ENCODE measurements at regions not wholly inside any gene's neighbourhood (a gene's known extent, or its start where the extent isn't known, plus 50 kb on each side); places are given as distances from the start of the nearest gene placed in this dataset.

DNA sequence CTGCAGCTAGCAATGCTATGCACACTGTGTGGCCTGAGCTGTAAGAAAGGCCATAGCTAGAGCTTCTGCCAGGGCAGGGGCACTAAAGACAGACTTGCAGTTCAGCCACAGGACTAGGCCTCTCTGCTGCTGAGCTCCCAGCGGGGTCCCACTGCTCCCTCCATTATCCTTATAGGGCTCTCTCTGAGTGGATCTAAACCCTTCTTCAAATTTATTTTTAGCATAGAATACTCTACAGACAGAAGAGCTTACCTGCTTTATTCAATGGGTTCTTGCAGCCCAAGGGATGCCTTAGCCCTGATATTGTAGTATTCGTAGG lies 100.9 kb upstream of the MLN start:
- no peak overlapping the region for H3K4me3 ChIP-seq (ENCODE audit: low read depth, low read length)
- H3K4me1 ChIP-seq (ENCODE audit: control insufficient read depth, insufficient read depth, low read length): peaks cover 12% of the 10 kb centered on the region; the same call in 1 of the 2 replicates
- no peaks in the 10 kb centered on the region for H3K9me3 ChIP-seq (ENCODE audit: control insufficient read depth, insufficient read depth, low read depth, low read length)
- no peak overlapping the region for H3K9ac ChIP-seq (ENCODE audit: low read length)
- no peak overlapping the region for H3K27ac ChIP-seq (ENCODE audit: low read depth, low read length)
- H3K36me3 ChIP-seq (ENCODE audit: control insufficient read depth, insufficient read depth, low read length): no peaks in the 10 kb centered on the region
- H3K27me3 ChIP-seq (ENCODE audit: control insufficient read depth, insufficient read depth, low read length): no peaks in the 10 kb centered on the region

DNA sequence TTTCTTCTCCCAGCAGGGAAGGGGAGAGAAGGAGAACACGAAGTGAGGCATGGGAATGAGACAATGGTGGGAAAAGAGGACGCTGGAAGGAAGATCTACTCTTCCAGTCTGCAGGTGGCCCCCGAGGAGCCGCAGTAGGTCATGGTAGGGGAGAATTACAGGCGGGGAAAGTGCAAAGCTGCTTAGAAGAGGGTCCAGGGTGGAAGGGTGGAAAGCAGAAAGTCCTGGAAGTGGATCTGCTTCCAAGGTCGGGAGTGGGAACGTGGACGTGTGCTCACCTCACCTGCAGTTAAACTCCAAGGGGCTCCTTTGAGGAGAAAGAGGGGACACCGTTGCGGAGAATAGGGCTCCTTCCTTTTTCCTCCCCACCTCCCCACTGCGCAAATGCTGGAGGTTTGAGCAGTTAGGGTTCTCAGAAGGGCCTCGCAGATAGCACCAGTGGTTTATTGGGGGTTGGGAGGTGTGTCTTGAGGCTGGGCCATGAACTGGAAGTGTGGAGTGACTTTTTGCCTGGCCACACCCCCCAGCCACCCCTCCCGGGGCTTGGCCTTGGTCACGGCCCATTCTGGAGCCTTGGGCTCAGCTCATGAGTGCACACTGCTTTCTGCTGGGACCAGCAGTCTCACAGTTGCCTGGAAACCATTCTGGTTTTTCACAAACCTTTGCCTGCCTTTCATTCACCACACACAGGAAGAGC lies 100.4 kb upstream of the MLN start:
- Histone ChIP-seq H3K4me3 (ENCODE audit: low read depth, low read length) (no peak overlapping the region), H3K9me3 (ENCODE audit: control insufficient read depth, insufficient read depth, low read depth, low read length) (no peaks in the 10 kb centered on the region), H3K4me1 (ENCODE audit: control insufficient read depth, insufficient read depth, low read length) (peaks cover 12% of the 10 kb centered on the region; the same call in 1 of the 2 replicates), H3K27me3 (ENCODE audit: control insufficient read depth, insufficient read depth, low read length) (no peaks in the 10 kb centered on the region), H3K27ac (ENCODE audit: low read depth, low read length) (no peak overlapping the region), H3K9ac (ENCODE audit: low read length) (no peak overlapping the region), H3K36me3 (ENCODE audit: control insufficient read depth, insufficient read depth, low read length) (no peaks in the 10 kb centered on the region)

DNA sequence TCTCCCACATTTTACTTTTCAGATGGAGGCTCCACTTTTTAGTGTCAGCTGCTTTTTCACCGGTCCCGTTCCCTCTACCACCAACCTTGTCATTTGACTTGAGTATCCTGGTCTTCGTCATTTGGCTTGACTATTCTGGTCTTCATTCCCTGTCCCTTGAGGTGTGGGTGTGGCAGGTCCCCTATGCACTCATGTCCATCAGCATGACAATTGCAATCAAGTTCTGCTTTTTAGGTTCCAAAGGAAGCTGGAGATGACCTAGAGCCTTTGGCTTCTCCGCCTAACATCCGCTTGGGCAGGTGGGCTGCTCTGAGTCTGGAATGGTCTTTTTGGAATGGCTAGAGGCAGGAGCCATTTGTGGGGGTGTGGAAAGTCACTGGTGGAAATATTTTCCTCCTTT lies 99.8 kb upstream of the MLN start:
- no peak overlapping the region for H3K27ac ChIP-seq (ENCODE audit: low read depth, low read length)
- H3K9me3 ChIP-seq (ENCODE audit: control insufficient read depth, insufficient read depth, low read depth, low read length): no peaks in the 10 kb centered on the region
- H3K4me3 ChIP-seq (ENCODE audit: low read depth, low read length): no peak overlapping the region
- H3K4me1 ChIP-seq (ENCODE audit: control insufficient read depth, insufficient read depth, low read length): peaks cover 12% of the 10 kb centered on the region; the same call in 1 of the 2 replicates
- H3K9ac ChIP-seq (ENCODE audit: low read length): no peak overlapping the region
- no peaks in the 10 kb centered on the region for H3K36me3 ChIP-seq (ENCODE audit: control insufficient read depth, insufficient read depth, low read length)
- no peaks in the 10 kb centered on the region for H3K27me3 ChIP-seq (ENCODE audit: control insufficient read depth, insufficient read depth, low read length)

DNA sequence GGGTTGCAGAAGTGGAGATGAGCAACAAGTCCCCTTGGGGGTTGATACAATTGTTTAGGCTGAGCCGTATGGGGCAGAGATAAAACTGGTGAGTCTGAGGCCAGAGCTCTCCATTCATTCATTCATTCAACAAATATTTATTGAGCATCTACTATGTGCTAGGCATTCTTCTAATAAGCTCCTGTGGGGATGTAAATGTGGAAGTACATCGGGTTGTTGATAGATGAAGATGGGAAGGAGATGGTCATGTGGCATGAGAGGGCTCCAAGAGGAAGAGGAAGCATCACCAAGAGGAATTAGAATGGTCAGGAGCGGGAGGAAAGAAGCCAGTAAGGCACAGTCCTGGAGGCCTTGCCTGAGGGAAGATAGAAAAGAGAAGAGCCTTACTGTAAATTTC lies 98.7 kb upstream of the MLN start:
- H3K9ac ChIP-seq (ENCODE audit: low read length): no peak overlapping the region
- H3K27me3 ChIP-seq (ENCODE audit: control insufficient read depth, insufficient read depth, low read length): peaks cover 3% of the 10 kb centered on the region; the same call in 1 of the 2 replicates
- peaks cover 12% of the 10 kb centered on the region; the same call in 1 of the 2 replicates for H3K4me1 ChIP-seq (ENCODE audit: control insufficient read depth, insufficient read depth, low read length)
- H3K4me3 ChIP-seq (ENCODE audit: low read depth, low read length): no peak overlapping the region
- H3K27ac ChIP-seq (ENCODE audit: low read depth, low read length): no peak overlapping the region
- no peaks in the 10 kb centered on the region for H3K36me3 ChIP-seq (ENCODE audit: control insufficient read depth, insufficient read depth, low read length)
- H3K9me3 ChIP-seq (ENCODE audit: control insufficient read depth, insufficient read depth, low read depth, low read length): no peaks in the 10 kb centered on the region

DNA sequence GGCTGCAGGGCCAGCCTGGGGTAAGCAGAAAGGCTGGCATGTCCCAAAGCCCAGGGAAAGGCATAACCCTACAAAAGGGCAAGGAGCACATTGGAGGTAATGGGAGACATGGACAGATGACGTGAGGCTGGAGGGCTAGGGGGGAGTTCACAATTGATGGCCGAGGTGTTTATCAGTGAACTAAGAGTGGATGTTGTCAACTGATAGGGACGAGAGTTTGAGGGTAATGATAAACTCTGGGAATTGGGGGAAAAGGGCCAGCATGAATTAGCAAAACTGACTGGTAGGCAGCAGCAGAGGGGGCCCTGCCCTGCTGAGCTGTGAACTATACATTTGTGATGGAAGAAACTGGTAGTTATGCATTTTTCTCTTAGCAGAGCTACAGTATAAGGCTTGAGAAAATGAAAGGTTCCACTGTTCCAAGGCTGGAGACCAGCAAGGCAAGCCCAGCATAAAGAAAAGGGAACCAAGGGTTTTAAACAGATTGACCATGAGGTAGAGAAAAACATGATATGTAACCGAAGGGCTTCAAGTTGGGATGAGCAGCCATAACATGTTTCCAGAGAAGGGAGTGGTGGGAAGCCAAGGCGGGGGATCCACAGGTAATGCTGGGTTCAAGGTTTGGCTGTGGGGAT lies 98.1 kb upstream of the MLN start:
- no peak overlapping the region for H3K27ac ChIP-seq (ENCODE audit: low read depth, low read length)
- peaks cover 3% of the 10 kb centered on the region; the same call in 1 of the 2 replicates for H3K27me3 ChIP-seq (ENCODE audit: control insufficient read depth, insufficient read depth, low read length)
- peaks cover 12% of the 10 kb centered on the region; the same call in 1 of the 2 replicates for H3K4me1 ChIP-seq (ENCODE audit: control insufficient read depth, insufficient read depth, low read length)
- H3K4me3 ChIP-seq (ENCODE audit: low read depth, low read length): no peak overlapping the region
- no peak overlapping the region for H3K9ac ChIP-seq (ENCODE audit: low read length)
- H3K9me3 ChIP-seq (ENCODE audit: control insufficient read depth, insufficient read depth, low read depth, low read length): no peaks in the 10 kb centered on the region
- H3K36me3 ChIP-seq (ENCODE audit: control insufficient read depth, insufficient read depth, low read length): no peaks in the 10 kb centered on the region

DNA sequence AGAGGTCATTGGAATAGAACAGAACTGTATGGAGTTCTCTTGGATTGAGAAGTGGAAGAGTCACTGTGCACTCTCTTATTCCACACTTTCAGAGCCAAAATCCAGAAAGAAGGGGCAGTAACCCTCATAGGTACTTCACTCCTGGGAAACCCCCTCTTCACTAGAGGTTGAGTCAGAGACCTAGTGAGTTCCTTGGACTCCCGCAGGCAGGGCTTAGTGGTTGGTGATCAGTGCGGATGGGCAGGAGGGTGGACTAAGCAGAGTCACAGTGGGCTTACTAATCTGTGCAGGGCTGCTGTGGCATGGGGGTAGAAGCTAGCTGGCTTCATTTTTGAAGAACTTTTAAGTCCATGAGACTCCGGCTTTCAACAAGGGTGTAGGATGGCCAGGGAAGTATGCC lies 95.0 kb upstream of the MLN start:
- H3K36me3 ChIP-seq (ENCODE audit: control insufficient read depth, insufficient read depth, low read length): no peaks in the 10 kb centered on the region
- no peak overlapping the region for H3K4me3 ChIP-seq (ENCODE audit: low read depth, low read length)
- H3K4me1 ChIP-seq (ENCODE audit: control insufficient read depth, insufficient read depth, low read length): peaks cover 6% of the 10 kb centered on the region; the same call in 1 of the 2 replicates
- H3K27ac ChIP-seq (ENCODE audit: low read depth, low read length): no peak overlapping the region
- peaks cover 3% of the 10 kb centered on the region; the same call in 1 of the 2 replicates for H3K27me3 ChIP-seq (ENCODE audit: control insufficient read depth, insufficient read depth, low read length)
- H3K9me3 ChIP-seq (ENCODE audit: control insufficient read depth, insufficient read depth, low read depth, low read length): no peaks in the 10 kb centered on the region
- no peak overlapping the region for H3K9ac ChIP-seq (ENCODE audit: low read length)

DNA sequence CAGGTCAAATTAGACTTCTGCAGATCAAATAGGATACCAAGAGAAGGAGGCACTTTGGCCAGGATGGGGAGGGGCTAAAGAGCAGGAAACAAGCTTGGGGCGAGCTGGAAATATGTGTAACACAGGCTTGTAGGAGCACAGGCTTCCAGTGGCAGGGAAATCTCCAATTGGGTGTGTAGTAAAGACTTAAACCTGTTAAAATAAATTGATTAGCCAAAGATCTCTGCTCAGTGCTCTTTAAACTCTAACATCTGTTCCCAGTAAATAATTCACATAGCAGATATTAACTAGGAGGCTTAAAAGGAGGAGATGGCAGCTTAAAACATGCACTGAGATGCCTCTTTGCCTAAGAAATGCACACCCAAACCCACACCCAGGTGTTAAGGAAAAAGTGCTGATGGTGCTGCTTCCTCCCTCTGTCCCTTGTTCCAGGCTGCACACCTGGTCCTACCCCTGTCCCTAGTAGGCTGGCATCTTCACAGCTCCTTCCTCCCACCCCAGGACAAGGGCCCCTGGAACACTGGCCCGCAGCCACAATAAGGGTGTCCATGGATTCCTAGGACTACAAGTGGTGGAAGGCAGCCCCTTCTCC lies 93.5 kb upstream of the MLN start:
- no peak overlapping the region for H3K27ac ChIP-seq (ENCODE audit: low read depth, low read length)
- H3K4me3 ChIP-seq (ENCODE audit: low read depth, low read length): no peak overlapping the region
- H3K9ac ChIP-seq (ENCODE audit: low read length): no peak overlapping the region
- no peaks in the 10 kb centered on the region for H3K9me3 ChIP-seq (ENCODE audit: control insufficient read depth, insufficient read depth, low read depth, low read length)
- no peaks in the 10 kb centered on the region for H3K36me3 ChIP-seq (ENCODE audit: control insufficient read depth, insufficient read depth, low read length)
- H3K4me1 ChIP-seq (ENCODE audit: control insufficient read depth, insufficient read depth, low read length): peaks cover 4% of the 10 kb centered on the region; the same call in 1 of the 2 replicates
- H3K27me3 ChIP-seq (ENCODE audit: control insufficient read depth, insufficient read depth, low read length): peaks cover 3% of the 10 kb centered on the region; the same call in 1 of the 2 replicates

DNA sequence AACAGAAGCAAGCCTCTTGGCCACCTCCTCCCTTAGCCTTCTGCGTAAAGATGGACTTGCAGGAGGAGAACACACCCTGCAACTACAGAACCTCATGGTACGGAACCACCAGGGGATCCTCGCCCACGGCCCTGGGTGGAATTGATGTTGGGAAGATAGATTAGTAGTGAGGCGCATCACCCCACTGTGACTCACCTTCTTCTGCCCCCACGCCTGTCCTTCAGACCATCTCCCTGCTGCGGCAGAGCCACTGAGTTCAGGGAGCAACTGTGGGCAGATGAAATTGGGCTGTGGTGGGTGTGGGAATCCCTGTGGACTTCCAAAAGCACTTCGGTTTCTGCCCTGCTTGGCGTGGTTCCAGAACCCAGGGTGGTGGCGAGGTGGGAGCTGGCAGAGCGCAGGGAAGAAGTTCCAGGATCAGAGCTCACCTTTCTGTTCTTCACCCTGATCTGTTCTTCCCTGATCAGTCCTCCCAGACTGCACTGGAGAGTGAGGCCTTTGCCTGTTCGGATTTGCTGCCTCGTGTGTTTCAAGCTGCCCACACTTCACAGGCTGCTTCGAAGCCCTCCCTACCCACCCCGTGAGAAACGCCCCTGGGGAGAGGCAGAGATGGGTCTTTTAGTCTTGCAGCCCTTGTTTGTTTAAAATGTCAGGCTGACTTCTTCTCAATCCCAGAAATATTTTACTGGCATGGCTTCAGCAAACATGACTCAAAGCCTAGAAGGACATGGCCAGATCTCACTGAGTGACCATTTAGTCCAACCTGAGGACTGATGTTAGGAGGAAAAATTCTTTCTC lies 92.8 kb upstream of the MLN start:
- no peaks in the 10 kb centered on the region for H3K9me3 ChIP-seq (ENCODE audit: control insufficient read depth, insufficient read depth, low read depth, low read length)
- H3K4me3 ChIP-seq (ENCODE audit: low read depth, low read length): no peak overlapping the region
- peaks cover under 1% of the 10 kb centered on the region; the same call in 1 of the 2 replicates for H3K4me1 ChIP-seq (ENCODE audit: control insufficient read depth, insufficient read depth, low read length)
- H3K27me3 ChIP-seq (ENCODE audit: control insufficient read depth, insufficient read depth, low read length): peaks cover 3% of the 10 kb centered on the region; the same call in 1 of the 2 replicates
- no peak overlapping the region for H3K27ac ChIP-seq (ENCODE audit: low read depth, low read length)
- H3K9ac ChIP-seq (ENCODE audit: low read length): no peak overlapping the region
- no peaks in the 10 kb centered on the region for H3K36me3 ChIP-seq (ENCODE audit: control insufficient read depth, insufficient read depth, low read length)

DNA sequence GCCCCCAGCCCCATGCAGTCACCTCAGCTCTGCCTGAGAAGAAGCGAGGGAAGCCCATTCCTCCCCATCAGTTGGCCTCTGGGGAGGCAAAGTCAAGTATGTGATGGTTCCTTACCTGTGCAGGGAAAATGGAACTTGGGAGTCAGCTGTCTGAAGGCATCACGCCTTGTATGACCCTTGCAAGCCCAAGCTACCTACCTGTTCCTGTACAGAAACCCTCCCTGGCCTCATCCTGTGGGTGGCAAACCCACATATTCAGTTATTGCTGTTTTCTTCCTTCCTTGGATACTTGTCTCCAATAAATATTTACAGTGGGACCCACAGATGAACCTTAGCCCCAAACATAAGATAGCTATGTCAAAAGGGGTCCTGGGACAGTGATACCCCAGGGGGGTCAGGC lies 92.2 kb upstream of the MLN start:
- no peaks in the 10 kb centered on the region for H3K9me3 ChIP-seq (ENCODE audit: control insufficient read depth, insufficient read depth, low read depth, low read length)
- H3K27ac ChIP-seq (ENCODE audit: low read depth, low read length): no peak overlapping the region
- no peaks in the 10 kb centered on the region for H3K4me1 ChIP-seq (ENCODE audit: control insufficient read depth, insufficient read depth, low read length)
- H3K27me3 ChIP-seq (ENCODE audit: control insufficient read depth, insufficient read depth, low read length): peaks cover 3% of the 10 kb centered on the region; the same call in 1 of the 2 replicates
- H3K36me3 ChIP-seq (ENCODE audit: control insufficient read depth, insufficient read depth, low read length): no peaks in the 10 kb centered on the region
- no peak overlapping the region for H3K4me3 ChIP-seq (ENCODE audit: low read depth, low read length)
- no peak overlapping the region for H3K9ac ChIP-seq (ENCODE audit: low read length)

DNA sequence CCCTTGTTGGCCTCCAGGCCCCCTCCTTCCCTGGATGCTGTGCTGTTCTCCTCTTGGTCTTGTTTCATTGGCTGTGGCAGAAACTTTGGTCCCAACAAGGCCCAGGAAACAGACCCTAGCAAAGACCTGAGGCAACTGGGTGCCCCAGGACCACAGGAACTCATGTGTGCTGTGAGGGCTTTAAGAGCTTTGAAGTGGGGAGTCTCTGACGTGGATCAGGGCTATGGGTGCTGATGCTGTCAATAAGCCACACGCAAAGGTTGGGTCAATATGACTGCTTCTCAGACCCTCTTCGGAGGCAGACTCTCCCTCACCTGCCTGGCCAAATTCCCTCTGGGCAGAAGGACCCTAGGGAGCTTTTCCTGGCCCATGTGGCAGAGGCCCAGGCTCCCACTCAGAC lies 91.5 kb upstream of the MLN start:
- Histone ChIP-seq H3K9me3 (ENCODE audit: control insufficient read depth, insufficient read depth, low read depth, low read length) (no peaks in the 10 kb centered on the region), H3K27me3 (ENCODE audit: control insufficient read depth, insufficient read depth, low read length) (peaks cover 3% of the 10 kb centered on the region; the same call in 1 of the 2 replicates)

More for the DNA sequence above, 91.5 kb upstream of the MLN start:
- Histone ChIP-seq H3K9ac (ENCODE audit: low read length) (no peak overlapping the region), H3K4me1 (ENCODE audit: control insufficient read depth, insufficient read depth, low read length) (no peaks in the 10 kb centered on the region), H3K27ac (ENCODE audit: low read depth, low read length) (no peak overlapping the region), H3K36me3 (ENCODE audit: control insufficient read depth, insufficient read depth, low read length) (no peaks in the 10 kb centered on the region), H3K4me3 (ENCODE audit: low read depth, low read length) (no peak overlapping the region)

All from HUES6 (cell line).